ENCODE measurements at regions not wholly inside any gene's neighbourhood (a gene's known extent, or its start where the extent isn't known, plus 50 kb on each side); places are given as distances from the start of the nearest gene placed in this dataset.

GRCh38 chr16:6689643-6690042 is 643.0 kb upstream of the RBFOX1 start:
- Histone ChIP-seq H3K27ac (no peak overlapping the region), H3K4me1 (replicated peaks in 1 of 2) (peaks cover 0 to 8% of the 10 kb centered on the region in 2 donors), H3K4me3 (no peak overlapping the region)
- WGBS, 10 experiments: 0 to 100% (median 28%) methylated on average over 2 to 5 of the region's 5 CpGs; no CpG with 5 or more reads in 1 of the 10 experiments
- in situ Hi-C loops (cut with MboI; ENCODE audit: low pct_unique_long_range_greater_than_20kb in 2 of 9, low sequenced_read_pairs in 9 of 9, unreplicated experiment in 9 of 9): no loop called here
- no peak for ATAC-seq (replicated peaks in 6 of 8)

GRCh38 chr16:6687593-6687992 is 645.1 kb upstream of the RBFOX1 start:
- H3K4me1 ChIP-seq (replicated peaks in 1 of 2): peaks cover 0 to 8% of the 10 kb centered on the region in 2 donors
- ATAC-seq (replicated peaks in 6 of 8): no peak
- H3K27ac ChIP-seq: no peak overlapping the region
- 6 to 95% (median 80%) methylated on average over 1 to 3 of the region's 3 CpGs; no CpG with 5 or more reads in 1 of the 10 experiments for WGBS, 10 experiments
- H3K4me3 ChIP-seq: no peak overlapping the region
- in situ Hi-C loops (cut with MboI; ENCODE audit: low pct_unique_long_range_greater_than_20kb in 2 of 9, low sequenced_read_pairs in 9 of 9, unreplicated experiment in 9 of 9): no loop called here

- in situ Hi-C loops (cut with MboI; ENCODE audit: low pct_unique_long_range_greater_than_20kb in 2 of 9, low sequenced_read_pairs in 9 of 9, unreplicated experiment in 9 of 9): no loop called here
- Histone ChIP-seq H3K27ac (no peak overlapping the region), H3K4me3 (no peak overlapping the region), H3K4me1 (replicated peaks in 1 of 2) (peaks cover 0 to 8% of the 10 kb centered on the region in 2 donors)
- 4 to 80% (median 21%) methylated on average over 1 to 7 of the region's 7 CpGs for WGBS, 10 experiments
- ATAC-seq (replicated peaks in 6 of 8): peak in 6 of 8 experiments; percentile 51 to 70 (median 58)
These were observed 648.5 kb upstream of the RBFOX1 start for GRCh38 chr16:6684076-6684673.

- peak in 5 of 8 experiments; percentile 43 to 71 (median 50) for ATAC-seq (replicated peaks in 6 of 8)
- 18 to 87% (median 46%) methylated on average over 3 to 15 of the region's 19 CpGs for WGBS, 10 experiments
- H3K27ac ChIP-seq: no peak overlapping the region
- H3K4me3 ChIP-seq: no peak overlapping the region
- peaks cover 0 to 8% of the 10 kb centered on the region in 2 donors for H3K4me1 ChIP-seq (replicated peaks in 1 of 2)
- in situ Hi-C loops (cut with MboI; ENCODE audit: low pct_unique_long_range_greater_than_20kb in 2 of 9, low sequenced_read_pairs in 9 of 9, unreplicated experiment in 9 of 9): no loop called here
These were observed 650.4 kb upstream of the RBFOX1 start for GRCh38 chr16:6682142-6682811.

- in situ Hi-C loops (cut with MboI; ENCODE audit: low pct_unique_long_range_greater_than_20kb in 2 of 9, low sequenced_read_pairs in 9 of 9, unreplicated experiment in 9 of 9): no loop called here
- H3K4me1 ChIP-seq (replicated peaks in 1 of 2): no peaks in the 10 kb centered on the region
- WGBS, 10 experiments: 0 to 100% (median 55%) methylated on average over 1 to 3 of the region's 3 CpGs; no CpG with 5 or more reads in 3 of the 10 experiments
- no peak overlapping the region for H3K27ac ChIP-seq
- ATAC-seq (replicated peaks in 6 of 8): no peak
- no peak overlapping the region for H3K4me3 ChIP-seq
These were observed 654.1 kb upstream of the RBFOX1 start for GRCh38 chr16:6678586-6678985.

GRCh38 chr16:6674071-6674470 is 658.6 kb upstream of the RBFOX1 start:
- in situ Hi-C loops (cut with MboI; ENCODE audit: low pct_unique_long_range_greater_than_20kb in 2 of 9, low sequenced_read_pairs in 9 of 9, unreplicated experiment in 9 of 9): no loop called here
- Histone ChIP-seq H3K4me3 (no peak overlapping the region), H3K4me1 (replicated peaks in 1 of 2) (peaks cover 0 to 6% of the 10 kb centered on the region in 2 donors), H3K27ac (no peak overlapping the region)
- ATAC-seq (replicated peaks in 6 of 8): no peak
- 17 to 91% (median 77%) methylated on average over 2 to 4 of the region's 4 CpGs; no CpG with 5 or more reads in 3 of the 10 experiments for WGBS, 10 experiments

GRCh38 chr16:6672507-6672906 is 660.1 kb upstream of the RBFOX1 start:
- ATAC-seq (replicated peaks in 6 of 8): no peak
- Histone ChIP-seq H3K4me3 (no peak overlapping the region), H3K4me1 (replicated peaks in 1 of 2) (peaks cover 0 to 12% of the 10 kb centered on the region in 2 donors), H3K27ac (no peak overlapping the region)
- in situ Hi-C loops (cut with MboI; ENCODE audit: low pct_unique_long_range_greater_than_20kb in 2 of 9, low sequenced_read_pairs in 9 of 9, unreplicated experiment in 9 of 9): no loop called here
- WGBS, 10 experiments: 8 to 100% (median 59%) methylated on average over 1 to 2 of the region's 2 CpGs; no CpG with 5 or more reads in 1 of the 10 experiments

- ATAC-seq (replicated peaks in 6 of 8): no peak
- Histone ChIP-seq H3K27ac (no peak overlapping the region), H3K4me3 (no peak overlapping the region), H3K4me1 (replicated peaks in 1 of 2) (peaks cover 0 to 19% of the 10 kb centered on the region in 2 donors)
- WGBS, 10 experiments: 0 to 100% (median 18%) methylated on average over 1 to 2 of the region's 4 CpGs; no CpG with 5 or more reads in 2 of the 10 experiments
- in situ Hi-C loops (cut with MboI; ENCODE audit: low pct_unique_long_range_greater_than_20kb in 2 of 9, low sequenced_read_pairs in 9 of 9, unreplicated experiment in 9 of 9): no loop called here
These were observed 665.3 kb upstream of the RBFOX1 start for GRCh38 chr16:6667393-6667792.

- WGBS, 10 experiments: 9 to 98% (median 43%) methylated on average over 1 to 6 of the region's 7 CpGs; no CpG with 5 or more reads in 1 of the 10 experiments
- no peak for ATAC-seq (replicated peaks in 6 of 8)
- Histone ChIP-seq H3K4me1 (replicated peaks in 1 of 2) (peaks cover 0 to 19% of the 10 kb centered on the region in 2 donors), H3K27ac (no peak overlapping the region), H3K4me3 (no peak overlapping the region)
- in situ Hi-C loops (cut with MboI; ENCODE audit: low pct_unique_long_range_greater_than_20kb in 2 of 9, low sequenced_read_pairs in 9 of 9, unreplicated experiment in 9 of 9): no loop called here
These were observed 667.5 kb upstream of the RBFOX1 start for GRCh38 chr16:6665126-6665525.

- Histone ChIP-seq H3K27ac (no peak overlapping the region), H3K4me1 (replicated peaks in 1 of 2) (peaks cover 0 to 9% of the 10 kb centered on the region in 2 donors), H3K4me3 (no peak overlapping the region)
- WGBS, 10 experiments: 0 to 61% (median 6%) methylated on average over 1 to 2 of the region's 2 CpGs; no CpG with 5 or more reads in 2 of the 10 experiments
- no peak for ATAC-seq (replicated peaks in 6 of 8)
- in situ Hi-C loops (cut with MboI; ENCODE audit: low pct_unique_long_range_greater_than_20kb in 2 of 9, low sequenced_read_pairs in 9 of 9, unreplicated experiment in 9 of 9): no loop called here
These were observed 669.0 kb upstream of the RBFOX1 start for GRCh38 chr16:6663668-6664067.

- ATAC-seq (replicated peaks in 6 of 8): no peak
These were observed 675.9 kb upstream of the RBFOX1 start for GRCh38 chr16:6656760-6657159.

GRCh38 chr16:6646891-6647290 is 685.8 kb upstream of the RBFOX1 start:
- no peak overlapping the region for H3K4me3 ChIP-seq
- peaks cover 0 to 35% of the 10 kb centered on the region in 2 donors for H3K4me1 ChIP-seq (replicated peaks in 1 of 2)
- H3K27ac ChIP-seq: peak overlapping the region in 1 of 2 donors; percentile 34
- in situ Hi-C loops (cut with MboI; ENCODE audit: low pct_unique_long_range_greater_than_20kb in 2 of 9, low sequenced_read_pairs in 9 of 9, unreplicated experiment in 9 of 9): loop anchor here in 3 of 9 experiments (25.0 kb wide), 2 partner anchors 1135 to 1160 kb away; no protein-coding TSS in a partner anchor
- ATAC-seq (replicated peaks in 6 of 8): peak in 1 of 8 experiments; percentile 16
- 17 to 95% (median 64%) methylated on average over 1 to 5 of the region's 5 CpGs; no CpG with 5 or more reads in 4 of the 10 experiments for WGBS, 10 experiments

More at GRCh38 chr16:6656760-6657159, 675.9 kb upstream of the RBFOX1 start:
- in situ Hi-C loops (cut with MboI; ENCODE audit: low pct_unique_long_range_greater_than_20kb in 2 of 9, low sequenced_read_pairs in 9 of 9, unreplicated experiment in 9 of 9): no loop called here
- Histone ChIP-seq H3K4me3 (no peak overlapping the region), H3K27ac (no peak overlapping the region), H3K4me1 (replicated peaks in 1 of 2) (no peaks in the 10 kb centered on the region)

GRCh38 chr16:6645768-6646568 is 686.7 kb upstream of the RBFOX1 start:
- Histone ChIP-seq H3K4me1 (replicated peaks in 1 of 2) (peaks cover 0 to 35% of the 10 kb centered on the region in 2 donors), H3K4me3 (peak overlapping the region in 1 of 5 donors; percentile 9), H3K27ac (no peak overlapping the region)
- 2 to 78% (median 52%) methylated on average over 5 to 21 of the region's 25 CpGs; no CpG with 5 or more reads in 1 of the 10 experiments for WGBS, 10 experiments
- ATAC-seq (replicated peaks in 6 of 8): peak in 3 of 8 experiments; percentile 47 to 92 (median 90)
- in situ Hi-C loops (cut with MboI; ENCODE audit: low pct_unique_long_range_greater_than_20kb in 2 of 9, low sequenced_read_pairs in 9 of 9, unreplicated experiment in 9 of 9): loop anchor here in 3 of 9 experiments (25.0 kb wide), 2 partner anchors 1134 to 1159 kb away; no protein-coding TSS in a partner anchor

All from motor neuron (in vitro differentiated cells).